HCT116 (cell line): ENCODE measurements at regions not wholly inside any gene's neighbourhood (a gene's known extent, or its start where the extent isn't known, plus 50 kb on each side); places are given as distances from the start of the nearest gene placed in this dataset.
A peak's percentile ranks its signal among the peaks of the same experiment; 100 is the strongest.

Experiments used
- ATAC-seq: fragments of 200-7000 bp; cut with Tn5 transposase; 2 replicates; pipeline ENCODE4 v1.9.1; 2020; ENCODE audit warnings: mild to moderate bottlenecking, moderate library complexity
- BruUV-seq: library from RNA; stranded (reverse); fragments of 400-500 nt; replicated peaks from 2 replicates; lab custom pipeline; 2021; lab: Mats Ljungman, UMichigan
- CTCF ChIA-PET: fragments of 300-600 bp; sonication (Branson Sonifier 250); formaldehyde crosslinking; loops from one replicate; lab custom pipeline; 2021; ENCODE audit warnings: antibody characterized with exemption; lab: Charles Lee
- POLR2A ChIA-PET: fragments of 300-600, 350-600 bp; sonication (Branson Sonifier 250); formaldehyde crosslinking; loops from one replicate; lab custom pipeline; 2021; ENCODE audit warnings: antibody characterized with exemption; lab: Charles Lee
- RAD21 ChIA-PET, 2 experiments: fragments of 300-600 bp; sonication (Branson Sonifier 250); formaldehyde crosslinking; loops; one replicate each; lab custom pipeline; 2023; ENCODE audit warnings: low total read pairs in 2 of 2; ENCODE audit not compliant: uncharacterized antibody in 2 of 2, unreplicated experiment in 2 of 2, low non-redundant PET in 1 of 2; lab: Charles Lee
- DNase-seq: peaks from one replicate; pipeline ENCODE4 v3.0.0-alpha.2; 2010; ENCODE audit warnings: low read depth, low spot score
- H2AFZ ChIP-seq: fragments of 200-600 bp; shearing (Covaris generic), sonication (generic); 2 replicates; pipeline ENCODE4 v1.6.1; 2017; ENCODE audit warnings: low read depth, mixed run types, mixed read lengths, antibody characterized with exemption, low read length; ENCODE audit not compliant: poor library complexity, severe bottlenecking
- H3K27ac ChIP-seq: 2 replicates; pipeline ENCODE4 v1.5.1; 2012; ENCODE audit warnings: low read depth, low read length
- H3K27me3 ChIP-seq: fragments of 200-600 bp; sonication (generic); 2 replicates; pipeline ENCODE4 v1.6.1; 2016; ENCODE audit warnings: mixed run types, low read length, mixed read lengths; ENCODE audit not compliant: insufficient read depth
- H3K36me3 ChIP-seq, 2 experiments: fragments of 200-500 bp in 1 of 2; fragments of 200-600 bp in 1 of 2; sonication (Bioruptor generic) in 1 of 2; sonication (generic) in 1 of 2; 2 replicates each; pipeline versions ENCODE4 v1.5.1 to v1.6.1; 2014 to 2016; ENCODE audit warnings: low read length in 2 of 2, inconsistent platforms in 1 of 2, mixed read lengths in 1 of 2, mixed run types in 1 of 2; ENCODE audit not compliant: insufficient read depth in 2 of 2, control insufficient read depth in 1 of 2
- H3K4me1 ChIP-seq, 2 experiments: fragments of 200-600 bp in 1 of 2; sonication (generic) in 1 of 2; 2 replicates each; pipeline versions ENCODE4 v1.5.1 to v1.6.1; 2012 to 2017; ENCODE audit warnings: low read length in 2 of 2, inconsistent platforms in 1 of 2, mild to moderate bottlenecking in 1 of 2, mixed read lengths in 1 of 2, mixed run types in 1 of 2, moderate library complexity in 1 of 2; ENCODE audit not compliant: insufficient read depth in 2 of 2, control insufficient read depth in 1 of 2
- H3K4me2 ChIP-seq: fragments of 200-600 bp; sonication (generic); 2 replicates; pipeline ENCODE4 v1.6.1; 2017; ENCODE audit warnings: mixed run types, low read length, mixed read lengths
- H3K4me3 ChIP-seq, 2 experiments: fragments of 200-600 bp in 1 of 2; sonication (generic) in 1 of 2; replicated peaks in 1 of 2; 2 replicates each; pipeline ENCODE4 v1.5.1; 2011 to 2016; ENCODE audit warnings: low read length in 2 of 2, control low read depth in 1 of 2, low read depth in 1 of 2, mild to moderate bottlenecking in 1 of 2, mixed read lengths in 1 of 2, mixed run types in 1 of 2
- H3K79me2 ChIP-seq: fragments of 200-600 bp; sonication (generic); 2 replicates; pipeline ENCODE4 v1.6.1; 2017; ENCODE audit warnings: mild to moderate bottlenecking, mixed run types, low read length, moderate library complexity, mixed read lengths; ENCODE audit not compliant: insufficient read depth
- H3K9ac ChIP-seq: fragments of 200-600 bp; sonication (generic); 2 replicates; pipeline ENCODE4 v1.6.1; 2016; ENCODE audit warnings: low read length, mixed read lengths
- H3K9me2 ChIP-seq: fragments of 200-600 bp; sonication (generic), shearing (Covaris generic); 2 replicates; pipeline ENCODE4 v1.6.1; 2017; ENCODE audit warnings: mixed run types, mild to moderate bottlenecking, moderate library complexity; ENCODE audit not compliant: insufficient read depth
- H3K9me3 ChIP-seq, 2 experiments: fragments of 200-500 bp in 1 of 2; fragments of 200-600 bp in 1 of 2; sonication (Bioruptor generic) in 1 of 2; sonication (generic) in 1 of 2; 2 replicates each; pipeline ENCODE4 v1.6.1; 2014 to 2017; ENCODE audit warnings: low read length in 2 of 2, mixed read lengths in 2 of 2, inconsistent platforms in 1 of 2, low read depth in 1 of 2, mild to moderate bottlenecking in 1 of 2, mixed run types in 1 of 2, moderate library complexity in 1 of 2; ENCODE audit not compliant: control insufficient read depth in 1 of 2, insufficient read depth in 1 of 2
- H4K20me1 ChIP-seq: fragments of 200-600 bp; sonication (generic), shearing (Covaris generic); 2 replicates; pipeline ENCODE4 v1.6.1; 2017; ENCODE audit warnings: mixed run types, mild to moderate bottlenecking, moderate library complexity; ENCODE audit not compliant: insufficient read depth
- ATF3 ChIP-seq: IDR thresholded peaks from 2 replicates; pipeline ENCODE4 v1.6.1; 2012
- CBX3 ChIP-seq: IDR thresholded peaks from 2 replicates; pipeline ENCODE4 v1.6.1; 2012; ENCODE audit warnings: low read depth
- CTCF ChIP-seq, 3 experiments: fragments of 200-600 bp in 1 of 3; sonication (generic) in 1 of 3; IDR thresholded peaks in 2 of 3; conservative IDR thresholded peaks in 1 of 3; 2 replicates each; pipeline ENCODE4 v1.5.1; 2012 to 2017; ENCODE audit warnings: low read depth in 2 of 3, low read length in 2 of 3, antibody characterized with exemption in 1 of 3, borderline replicate concordance in 1 of 3, control low read depth in 1 of 3, mild to moderate bottlenecking in 1 of 3, mixed read lengths in 1 of 3, mixed run types in 1 of 3, moderate library complexity in 1 of 3; ENCODE audit not compliant: insufficient read depth in 1 of 3
- ELF1 ChIP-seq: IDR thresholded peaks from 2 replicates; pipeline ENCODE4 v1.6.1; 2012; ENCODE audit warnings: low read depth, borderline replicate concordance
- FOSL1 ChIP-seq: IDR thresholded peaks from 2 replicates; pipeline ENCODE4 v1.6.1; 2012; ENCODE audit warnings: low read depth
- REST ChIP-seq: IDR thresholded peaks from 2 replicates; pipeline ENCODE4 v1.6.1; 2012; ENCODE audit warnings: low read depth
- SIN3A ChIP-seq: IDR thresholded peaks from 2 replicates; pipeline ENCODE4 v1.6.1; 2012; ENCODE audit warnings: low read depth
- ZFX ChIP-seq: fragments of 450-650 bp; IDR thresholded peaks from 2 replicates; pipeline ENCODE4 v1.6.1; 2017
- intact Hi-C: fragments of 100-400 bp; cut with micrococcal nuclease; formaldehyde crosslinking; loops from 2 replicates; pipeline ENCODE4 v1.10.0; 2022

GRCh38 chr6:74044417-74045096 is 348.6 kb downstream of the CD109 start:
- ChIA-PET POLR2A (no interaction called here), RAD21 (no interaction called here), CTCF (no interaction called here)
- Histone ChIP-seq H3K36me3 (no peaks in the 10 kb centered on the region), H4K20me1 (no peaks in the 10 kb centered on the region), H2AFZ (peak overlapping the region; percentile 17), H3K9me2 (no peaks in the 10 kb centered on the region), H3K9me3 (no peaks in the 10 kb centered on the region), H3K27me3 (no peaks in the 10 kb centered on the region), H3K27ac (no peak overlapping the region), H3K4me1 (no peaks in the 10 kb centered on the region; a peak in 1 of 4 replicates), H3K79me2 (no peaks in the 10 kb centered on the region), H3K4me3 (no peak overlapping the region), H3K4me2 (no peak overlapping the region), H3K9ac (no peak overlapping the region)
- intact Hi-C loops, result no loop called here
- BruUV-seq, result no TSS peak
- TF ChIP-seq SIN3A (no peak), FOSL1 (peak; percentile 34)
- DNase-seq (no peak), ATAC-seq (no peak)

GRCh38 chr6:74041420-74041819 is 345.4 kb downstream of the CD109 start:
- ChIA-PET RAD21 (no interaction called here), POLR2A (no interaction called here), CTCF (no interaction called here)
- H3K27me3 ChIP-seq, result no peaks in the 10 kb centered on the region
- ATAC-seq (no peak), DNase-seq (no peak)
- H3K4me2 ChIP-seq, result no peak overlapping the region
- H3K9me2 ChIP-seq, result no peaks in the 10 kb centered on the region
- H3K4me1 ChIP-seq, result no peaks in the 10 kb centered on the region; a peak in 1 of 4 replicates
- H3K9ac ChIP-seq, result no peak overlapping the region
- H3K4me3 ChIP-seq, result no peak overlapping the region
- H2AFZ ChIP-seq, result no peak overlapping the region
- no peak overlapping the region for H3K27ac ChIP-seq
- no peak for TF ChIP-seq ZFX
- TF ChIP-seq CTCF (IDR thresholded peaks at IDR 0.05 in 2 of 3, conservative IDR thresholded peaks at IDR 0.05 in 1 of 3; ENCODE audit: borderline replicate concordance in 1 of 3, insufficient read depth in 1 of 3, low read depth in 2 of 3, low read length in 2 of 3), result no peak
- no peak for TF ChIP-seq ELF1
- TF ChIP-seq REST, result no peak
- TF ChIP-seq ATF3, result no peak
- no peak for TF ChIP-seq CBX3
- H3K9me3 ChIP-seq, result no peaks in the 10 kb centered on the region
- no TSS peak for BruUV-seq
- no peaks in the 10 kb centered on the region for H3K79me2 ChIP-seq
- intact Hi-C loops, result no loop called here
- H4K20me1 ChIP-seq, result no peaks in the 10 kb centered on the region
- no peaks in the 10 kb centered on the region for H3K36me3 ChIP-seq
